SKM-1 (cell line): ENCODE measurements at regions not wholly inside any gene's neighbourhood (a gene's known extent, or its start where the extent isn't known, plus 50 kb on each side); places are given as distances from the start of the nearest gene placed in this dataset.

ENCODE experiments used
- DNase-seq: peaks from one replicate; lab custom pipeline; 2025; ENCODE audit not compliant: unreplicated experiment; lab: John Stamatoyannopoulos, UW

- no peak for DNase-seq
Observed at GRCh38 chr13:111039735-111040134, 75.4 kb upstream of the ARHGEF7 start.

GRCh38 chr13:111038887-111039286, 76.2 kb upstream of the ARHGEF7 start:
- no peak for DNase-seq

DNA sequence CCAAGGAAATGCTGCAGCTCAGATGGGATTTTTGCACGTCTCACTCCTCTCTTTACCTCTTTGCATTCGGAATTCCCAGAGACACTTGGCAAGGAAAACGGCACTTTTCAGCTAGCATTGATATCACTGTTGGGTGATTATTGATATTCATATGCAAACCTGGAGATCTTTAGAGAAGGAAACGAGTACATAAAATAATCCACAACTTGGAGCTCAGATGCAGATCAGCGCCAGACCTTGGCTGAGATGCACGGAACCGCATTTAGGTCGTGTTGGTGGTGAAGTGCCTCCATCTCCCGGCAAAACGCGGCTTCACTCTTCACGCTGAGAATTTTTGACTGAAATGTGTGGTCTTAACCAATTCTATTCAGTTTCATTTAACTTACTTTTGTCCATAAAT, 77.2 kb upstream of the ARHGEF7 start:
- no peak for DNase-seq

DNA sequence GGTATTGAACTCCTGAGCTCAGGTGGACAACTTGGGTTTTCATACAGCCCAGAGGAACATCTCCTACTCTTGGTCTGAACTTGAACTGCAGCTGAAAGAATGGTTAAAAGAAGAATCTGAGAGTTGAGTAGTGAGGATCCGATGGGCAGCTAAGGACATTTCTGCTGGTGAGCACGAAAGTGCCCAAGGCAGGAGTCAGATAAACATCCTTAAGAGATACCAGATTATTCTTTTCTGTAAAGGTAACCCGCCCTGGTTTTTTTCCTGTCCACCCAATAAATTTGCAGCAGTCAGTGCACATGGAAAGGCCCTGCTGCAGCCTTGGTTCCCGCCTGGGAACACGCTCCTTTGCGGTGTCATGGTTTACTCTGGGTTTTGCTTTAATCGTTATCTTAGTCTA, 78.4 kb upstream of the ARHGEF7 start:
- no peak for DNase-seq

DNA sequence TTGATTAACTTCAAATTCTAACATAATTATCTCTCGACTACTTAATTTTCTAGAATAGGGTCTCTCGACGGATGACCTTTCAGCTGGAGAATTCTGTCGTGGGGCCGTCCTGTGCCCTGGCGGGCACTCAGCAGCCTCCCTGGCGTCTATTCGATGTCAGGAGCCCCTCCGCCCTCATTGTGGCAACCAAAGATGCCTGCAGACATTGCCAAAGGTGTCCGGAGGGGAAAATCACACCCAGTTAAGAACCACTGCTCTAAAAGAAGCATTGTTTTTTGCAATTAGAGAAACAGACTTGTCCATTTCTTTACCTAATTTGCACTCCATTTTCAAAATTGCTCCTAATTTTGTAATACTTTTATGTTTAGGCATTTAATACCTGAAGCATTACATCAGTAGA, 79.2 kb upstream of the ARHGEF7 start:
- DNase-seq, result no peak

DNA sequence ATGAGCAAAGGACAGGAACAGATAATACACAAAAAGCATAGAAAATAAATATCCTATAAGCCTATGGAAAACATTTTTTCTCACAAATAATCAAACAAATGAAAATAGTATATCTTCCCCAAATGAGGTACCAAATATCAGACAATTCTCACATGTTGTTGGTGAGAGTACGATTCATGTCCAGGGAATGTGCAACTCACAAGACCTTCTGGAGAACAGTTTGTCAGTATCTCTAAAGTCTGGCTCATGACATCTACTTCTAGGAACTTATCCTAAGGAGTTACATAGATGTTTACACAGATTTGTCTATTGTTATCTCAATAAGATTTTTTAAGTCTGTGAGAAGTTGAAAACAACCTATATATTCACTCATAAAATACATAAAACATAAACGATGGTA, 80.3 kb upstream of the ARHGEF7 start:
- no peak for DNase-seq

GRCh38 chr13:111033172-111034130, 81.7 kb upstream of the ARHGEF7 start:
- DNase-seq, result no peak

DNA sequence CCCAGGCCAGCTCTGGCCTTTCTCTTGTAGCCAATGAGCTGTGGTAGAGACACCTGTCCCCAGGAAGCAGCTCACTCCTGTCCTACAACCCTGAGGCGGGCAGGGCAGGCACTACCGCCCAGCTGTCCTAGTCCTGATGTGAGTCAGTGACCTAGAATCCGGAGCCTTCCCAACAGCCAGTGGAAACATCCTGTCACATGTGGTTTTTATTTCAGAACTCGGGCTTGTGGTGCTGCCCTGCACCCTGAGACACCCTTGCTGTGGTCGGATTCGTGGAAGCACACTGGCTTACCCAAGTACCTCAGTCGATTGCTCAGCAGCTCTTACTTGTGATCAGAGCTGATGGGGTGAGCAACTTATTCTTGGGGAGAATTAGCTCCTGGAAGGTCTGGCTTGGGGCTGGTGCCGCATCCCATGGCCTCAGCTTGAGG, 83.6 kb upstream of the ARHGEF7 start:
- DNase-seq, result no peak

DNA sequence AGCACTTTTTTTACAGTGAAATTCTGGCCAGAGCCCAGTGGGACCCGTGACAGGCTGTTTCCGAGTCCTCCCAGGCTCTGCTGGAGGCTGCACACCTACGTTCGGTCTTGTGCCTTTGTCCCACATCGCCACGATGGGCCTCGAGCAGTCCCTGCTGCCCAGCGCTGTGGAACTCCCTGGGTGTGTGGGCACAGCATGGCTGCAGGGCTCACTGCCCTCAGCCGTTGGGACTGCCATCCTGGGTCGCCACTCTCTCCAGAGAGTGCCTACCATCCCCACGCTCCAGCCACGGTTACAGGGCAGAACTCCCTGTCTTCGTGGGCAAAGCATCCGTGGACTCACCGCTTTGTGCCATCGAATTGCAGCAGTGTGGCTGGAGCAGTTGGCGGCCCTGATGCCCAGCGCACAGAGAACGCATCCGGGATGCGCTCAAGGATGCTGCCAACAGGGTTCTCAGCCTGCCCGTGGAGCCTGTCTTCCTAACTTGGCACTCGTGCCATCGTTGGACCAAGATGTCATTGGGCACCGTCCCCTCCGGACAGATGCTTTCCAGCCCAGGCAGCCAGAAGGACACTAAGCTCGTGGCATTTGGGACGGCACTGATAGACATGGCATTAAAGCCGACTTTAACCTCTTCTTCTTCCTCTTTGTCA, 85.0 kb upstream of the ARHGEF7 start:
- no peak for DNase-seq

GRCh38 chr13:111027458-111028439, 87.4 kb upstream of the ARHGEF7 start:
- no peak for DNase-seq

GRCh38 chr13:111025310-111025709, 89.8 kb upstream of the ARHGEF7 start:
- no peak for DNase-seq

DNA sequence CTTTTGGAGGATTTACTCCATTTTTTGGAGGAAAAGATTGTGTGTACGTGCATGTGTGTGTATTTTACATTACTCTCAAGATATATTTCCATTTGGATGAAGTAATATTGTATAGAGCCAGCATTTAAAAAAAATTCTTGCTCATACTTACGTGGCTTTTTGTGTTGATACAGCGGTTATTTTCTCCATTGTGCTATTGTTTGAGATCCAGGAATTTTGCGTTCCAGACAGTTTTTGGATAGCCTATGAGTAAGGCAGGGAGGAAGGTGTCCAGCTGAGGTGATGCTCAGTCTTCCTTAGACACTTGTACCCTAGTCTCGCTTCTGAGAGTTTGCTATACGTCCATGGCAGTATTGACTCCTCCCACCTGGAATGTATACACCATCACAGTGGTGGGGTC, 92.2 kb upstream of the ARHGEF7 start:
- no peak for DNase-seq

GRCh38 chr13:111022241-111022640, 92.9 kb upstream of the ARHGEF7 start:
- DNase-seq, result no peak

- no peak for DNase-seq
Observed at GRCh38 chr13:111021270-111021669, 93.8 kb upstream of the ARHGEF7 start.

- no peak for DNase-seq
Observed at GRCh38 chr13:111020546-111020945, 94.6 kb upstream of the ARHGEF7 start.

GRCh38 chr13:111020021-111020420, 95.1 kb upstream of the ARHGEF7 start:
- no peak for DNase-seq

GRCh38 chr13:111017755-111018459, 97.2 kb upstream of the ARHGEF7 start:
- DNase-seq, result no peak

- no peak for DNase-seq
Observed at GRCh38 chr13:111013196-111013595, 98.3 kb upstream of the ANKRD10 start.

GRCh38 chr13:111011899-111012298, 97.0 kb upstream of the ANKRD10 start:
- DNase-seq, result no peak

DNA sequence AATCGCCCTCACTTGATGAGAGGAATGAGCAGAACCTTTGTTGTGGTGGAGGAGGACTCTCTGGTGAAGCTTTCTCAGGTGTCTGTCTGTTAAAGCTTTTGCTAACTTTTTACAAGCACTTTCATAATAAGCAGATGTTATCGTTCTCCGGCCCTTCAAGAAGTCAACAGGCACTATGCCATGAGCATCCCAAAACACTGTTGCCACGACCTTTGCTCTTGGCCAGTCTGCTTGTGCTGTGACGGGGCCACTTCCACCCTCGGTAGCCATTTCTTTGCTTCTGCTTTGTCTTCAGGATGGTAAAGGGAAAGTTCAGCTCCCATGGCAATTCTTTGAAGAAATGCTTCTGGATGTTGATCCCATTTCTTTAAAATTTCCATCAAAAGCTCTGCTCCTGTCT, 93.5 kb upstream of the ANKRD10 start:
- no peak for DNase-seq

DNA sequence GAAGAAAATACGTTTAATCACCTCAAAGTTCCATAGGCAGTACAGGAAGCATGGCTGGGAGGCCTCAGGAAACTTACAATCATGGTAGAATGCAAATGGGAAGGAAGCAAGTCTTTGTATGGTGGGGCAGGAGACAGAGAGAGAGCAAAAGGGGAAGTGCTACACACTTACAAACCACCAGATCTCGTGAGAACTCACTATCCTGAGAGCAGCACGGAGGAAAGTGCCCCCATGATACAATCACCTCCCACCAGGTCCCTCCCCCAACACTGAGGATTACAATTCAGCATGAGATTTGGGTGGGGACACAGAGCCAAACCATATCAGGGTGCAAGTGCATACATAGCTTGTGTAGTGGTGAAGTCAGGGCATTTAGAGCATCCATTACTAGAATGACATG, 92.3 kb upstream of the ANKRD10 start:
- DNase-seq, result no peak
